Kidney (tissue), 13 donors: ENCODE measurements at regions not wholly inside any gene's neighbourhood (a gene's known extent, or its start where the extent isn't known, plus 50 kb on each side); places are given as distances from the start of the nearest gene placed in this dataset.

Experiments
- DNase-seq, 5 donors: peaks; one replicate each; pipeline ENCODE4 v3.0.0-alpha.2; 2013 to 2020
- FAIRE-seq: peaks from 2 replicates; lab custom pipeline; 2012; peaks lifted over from hg19 to GRCh38; lab: Jason Lieb, UNC
- H3K27ac ChIP-seq, 2 donors: one replicate each; pipeline ENCODE4 v1.7.0; 2013; ENCODE audit warnings: low read depth in 2 of 2, low read length in 2 of 2, inconsistent platforms in 1 of 2
- H3K27me3 ChIP-seq: one replicate; pipeline ENCODE4 v1.7.1; 2013; ENCODE audit warnings: low read length, inconsistent platforms; ENCODE audit not compliant: control insufficient read depth, insufficient read depth
- H3K36me3 ChIP-seq, 3 donors: one replicate each; pipeline versions ENCODE4 v1.7.0 to v1.7.1; 2013; ENCODE audit warnings: low read length in 3 of 3, control low read depth in 1 of 3, inconsistent platforms in 1 of 3; ENCODE audit not compliant: insufficient read depth in 3 of 3, control insufficient read depth in 2 of 3
- H3K4me1 ChIP-seq, 3 donors: one replicate each; pipeline versions ENCODE4 v1.7.0 to v1.7.1; 2013; ENCODE audit warnings: low read length in 3 of 3, inconsistent platforms in 1 of 3, low read depth in 1 of 3; ENCODE audit not compliant: control insufficient read depth in 2 of 3, insufficient read depth in 2 of 3
- H3K4me3 ChIP-seq, 3 donors: one replicate each; pipeline versions ENCODE4 v1.7.0 to v1.8.1; 2013; ENCODE audit warnings: low read length in 3 of 3, control low read depth in 1 of 3, inconsistent platforms in 1 of 3
- H3K9ac ChIP-seq, 3 donors: one replicate each; pipeline versions ENCODE4 v1.7.0 to v1.7.1; 2013; ENCODE audit warnings: low read length in 3 of 3, control low read depth in 1 of 3, inconsistent platforms in 1 of 3
- H3K9me3 ChIP-seq, 3 donors: one replicate each; pipeline versions ENCODE4 v1.7.0 to v1.7.1; 2013; ENCODE audit warnings: low read length in 3 of 3, control low read depth in 1 of 3, inconsistent platforms in 1 of 3; ENCODE audit not compliant: control insufficient read depth in 2 of 3, insufficient read depth in 1 of 3
- intact Hi-C: fragments of 100-400 bp; cut with DNase I; formaldehyde crosslinking; loops from one replicate; pipeline ENCODE4 v1.11.1; 2022
- TF ChIP-seq, protein P1 (sequence below): IDR thresholded peaks from 3 replicates; pipeline ENCODE4 v1.5.1; 2012; ENCODE audit warnings: mild to moderate bottlenecking, moderate library complexity, borderline replicate concordance; ENCODE audit not compliant: insufficient read depth; ENCODE audit errors: extremely low read depth
- donor health status: control.
- donor health status: control.
- donor health status: control.
- donor health status: control.
- donor health status: control.
- donor health status: DM: yes; HTN: yes; CAD: no.
- donor health status: Normal renal cell carcinoma (clear cell type).

DNA sequence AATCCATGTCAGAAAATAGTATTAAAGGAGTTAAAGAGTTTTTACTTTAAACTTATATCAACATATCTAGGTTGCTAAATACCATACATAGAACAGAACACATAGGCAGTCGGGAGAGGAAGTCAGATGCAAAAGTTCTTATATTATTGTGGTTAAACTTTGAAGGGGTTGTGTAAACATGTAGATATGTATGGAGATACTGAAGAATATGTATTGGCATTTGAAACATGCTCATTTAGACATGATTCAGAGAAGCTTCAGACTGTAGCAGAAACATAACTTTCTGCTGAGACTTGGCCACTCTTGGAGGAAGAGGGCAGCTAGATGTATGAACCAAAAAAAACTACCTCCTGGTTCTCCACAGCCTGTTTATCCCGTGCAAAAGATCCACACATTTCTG, 103.5 kb upstream of the FERD3L start:
- Histone ChIP-seq H3K27ac (no peak overlapping the region), H3K27me3 (no peaks in the 10 kb centered on the region), H3K9ac (no peak overlapping the region), H3K4me3 (no peak overlapping the region), H3K9me3 (no peaks in the 10 kb centered on the region), H3K36me3 (no peaks in the 10 kb centered on the region), H3K4me1 (no peaks in the 10 kb centered on the region)
- FAIRE-seq (no peak), DNase-seq (no peak)
- TF ChIP-seq, protein P1, sequence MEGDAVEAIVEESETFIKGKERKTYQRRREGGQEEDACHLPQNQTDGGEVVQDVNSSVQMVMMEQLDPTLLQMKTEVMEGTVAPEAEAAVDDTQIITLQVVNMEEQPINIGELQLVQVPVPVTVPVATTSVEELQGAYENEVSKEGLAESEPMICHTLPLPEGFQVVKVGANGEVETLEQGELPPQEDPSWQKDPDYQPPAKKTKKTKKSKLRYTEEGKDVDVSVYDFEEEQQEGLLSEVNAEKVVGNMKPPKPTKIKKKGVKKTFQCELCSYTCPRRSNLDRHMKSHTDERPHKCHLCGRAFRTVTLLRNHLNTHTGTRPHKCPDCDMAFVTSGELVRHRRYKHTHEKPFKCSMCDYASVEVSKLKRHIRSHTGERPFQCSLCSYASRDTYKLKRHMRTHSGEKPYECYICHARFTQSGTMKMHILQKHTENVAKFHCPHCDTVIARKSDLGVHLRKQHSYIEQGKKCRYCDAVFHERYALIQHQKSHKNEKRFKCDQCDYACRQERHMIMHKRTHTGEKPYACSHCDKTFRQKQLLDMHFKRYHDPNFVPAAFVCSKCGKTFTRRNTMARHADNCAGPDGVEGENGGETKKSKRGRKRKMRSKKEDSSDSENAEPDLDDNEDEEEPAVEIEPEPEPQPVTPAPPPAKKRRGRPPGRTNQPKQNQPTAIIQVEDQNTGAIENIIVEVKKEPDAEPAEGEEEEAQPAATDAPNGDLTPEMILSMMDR: no peak
- intact Hi-C loops: no loop called here

DNA sequence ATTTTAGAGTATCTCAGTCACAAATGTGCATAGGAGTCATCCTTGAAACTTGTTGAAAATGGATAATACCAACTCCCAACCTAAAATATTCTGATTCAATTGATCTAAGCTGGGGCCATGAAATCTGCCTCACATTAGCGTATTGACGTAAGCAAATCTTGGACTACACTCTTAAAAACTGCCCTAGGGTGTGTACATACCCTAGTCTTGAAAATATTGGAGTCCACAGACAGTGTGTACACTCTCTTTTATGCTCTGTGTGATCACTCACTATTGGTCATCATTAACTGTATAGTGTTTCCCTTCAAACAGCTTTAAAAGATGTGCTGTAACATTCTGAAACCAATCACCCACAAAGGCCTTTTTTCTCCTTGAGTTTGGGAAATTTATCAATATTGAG, 102.9 kb upstream of the FERD3L start:
- DNase-seq: no peak
- H3K27ac ChIP-seq: no peak overlapping the region
- no peaks in the 10 kb centered on the region for H3K9me3 ChIP-seq
- H3K4me3 ChIP-seq: no peak overlapping the region
- no peaks in the 10 kb centered on the region for H3K36me3 ChIP-seq
- H3K4me1 ChIP-seq: no peaks in the 10 kb centered on the region
- FAIRE-seq: no peak
- no peaks in the 10 kb centered on the region for H3K27me3 ChIP-seq
- no peak overlapping the region for H3K9ac ChIP-seq
- TF ChIP-seq, protein P1: no peak
- intact Hi-C loops: no loop called here

GRCh38 chr7:19247017-19247416, 101.8 kb upstream of the FERD3L start:
- Histone ChIP-seq H3K9me3 (no peaks in the 10 kb centered on the region), H3K27me3 (no peaks in the 10 kb centered on the region), H3K27ac (no peak overlapping the region), H3K4me3 (no peak overlapping the region), H3K36me3 (no peaks in the 10 kb centered on the region), H3K4me1 (no peaks in the 10 kb centered on the region), H3K9ac (no peak overlapping the region)
- DNase-seq (no peak), FAIRE-seq (no peak)
- TF ChIP-seq, protein P1: no peak
- intact Hi-C loops: no loop called here

GRCh38 chr7:19242246-19242645, 97.0 kb upstream of the FERD3L start:
- FAIRE-seq (no peak), DNase-seq (no peak)
- intact Hi-C loops: no loop called here
- Histone ChIP-seq H3K9me3 (peaks cover 0 to 9% (median 2%) of the 10 kb centered on the region in 3 donors), H3K4me3 (no peak overlapping the region), H3K4me1 (no peaks in the 10 kb centered on the region), H3K27me3 (no peaks in the 10 kb centered on the region), H3K36me3 (no peaks in the 10 kb centered on the region), H3K27ac (no peak overlapping the region), H3K9ac (no peak overlapping the region)
- TF ChIP-seq, protein P1: no peak
